DOHH2 (cell line): ENCODE measurements at regions not wholly inside any gene's neighbourhood (a gene's known extent, or its start where the extent isn't known, plus 50 kb on each side); places are given as distances from the start of the nearest gene placed in this dataset.

Experiments
- H3F3A ChIP-seq: fragments of 200-600 bp; sonication (generic), shearing (Covaris generic); 2 replicates; pipeline ENCODE4 v1.6.0; 2016; ENCODE audit warnings: antibody characterized with exemption, mild to moderate bottlenecking; ENCODE audit not compliant: control insufficient read depth, insufficient read depth
- H3K27ac ChIP-seq: fragments of 200-600 bp; sonication (generic); 2 replicates; pipeline ENCODE4 v1.5.1; 2014; ENCODE audit warnings: low read depth, mild to moderate bottlenecking, low read length, moderate library complexity
- H3K27me3 ChIP-seq: fragments of 200-600 bp; sonication (generic); 2 replicates; pipeline ENCODE4 v1.6.1; 2014; ENCODE audit warnings: mild to moderate bottlenecking, low read length, mixed read lengths; ENCODE audit not compliant: control insufficient read depth
- H3K36me3 ChIP-seq: fragments of 200-600 bp; sonication (generic); 2 replicates; pipeline ENCODE4 v1.6.1; 2014; ENCODE audit warnings: mild to moderate bottlenecking, low read length, moderate library complexity, mixed read lengths; ENCODE audit not compliant: control insufficient read depth
- H3K4me1 ChIP-seq: fragments of 200-600 bp; sonication (generic); 2 replicates; pipeline ENCODE4 v1.6.1; 2014; ENCODE audit warnings: mild to moderate bottlenecking, low read length, mixed read lengths; ENCODE audit not compliant: control insufficient read depth
- H3K4me2 ChIP-seq: fragments of 200-600 bp; sonication (generic); 2 replicates; pipeline ENCODE4 v1.6.0; 2014; ENCODE audit warnings: mild to moderate bottlenecking, low read length, moderate library complexity
- H3K4me3 ChIP-seq: fragments of 200-600 bp; sonication (generic); 2 replicates; pipeline ENCODE4 v1.5.1; 2014; ENCODE audit warnings: mild to moderate bottlenecking, low read length, mixed read lengths
- H3K79me2 ChIP-seq: fragments of 200-600 bp; sonication (generic); 2 replicates; pipeline ENCODE4 v1.6.1; 2014; ENCODE audit warnings: mild to moderate bottlenecking, low read length, mixed read lengths; ENCODE audit not compliant: control insufficient read depth
- H3K9me2 ChIP-seq: fragments of 200-600 bp; sonication (generic); replicated peaks from 2 replicates; pipeline ENCODE4 v1.6.1; 2014; ENCODE audit warnings: mild to moderate bottlenecking, low read length, mixed read lengths; ENCODE audit not compliant: control insufficient read depth
- H3K9me3 ChIP-seq: fragments of 200-600 bp; sonication (generic); 2 replicates; pipeline ENCODE4 v1.6.1; 2014; ENCODE audit warnings: antibody characterized with exemption, low read length, mixed read lengths; ENCODE audit not compliant: control insufficient read depth, insufficient read depth
- H4K20me1 ChIP-seq: fragments of 200-600 bp; sonication (generic); 2 replicates; pipeline ENCODE4 v1.6.0; 2014; ENCODE audit warnings: low read depth, mild to moderate bottlenecking, antibody characterized with exemption, low read length, moderate library complexity; ENCODE audit not compliant: control insufficient read depth, insufficient read depth
- CTCF ChIP-seq: fragments of 200-600 bp; sonication (generic); IDR thresholded peaks from one replicate; pipeline ENCODE4 v1.5.1; 2014; ENCODE audit warnings: antibody characterized with exemption, mild to moderate bottlenecking, low read depth, low read length; ENCODE audit not compliant: poor library complexity, severe bottlenecking
- EZH2phosphoT487 ChIP-seq: fragments of 200-600 bp; sonication (generic); IDR thresholded peaks from 2 replicates; pipeline ENCODE4 v1.6.1; 2017; ENCODE audit warnings: borderline replicate concordance, mild to moderate bottlenecking, antibody characterized with exemption, low read length, moderate library complexity, mixed read lengths

GRCh38 chr11:13782390-13783075 is 114.1 kb downstream of the FAR1 start:
- no peaks in the 10 kb centered on the region for H3K79me2 ChIP-seq
- no peaks in the 10 kb centered on the region for H3K36me3 ChIP-seq
- H3K27me3 ChIP-seq = peaks cover 6% of the 10 kb centered on the region
- H3K4me2 ChIP-seq = no peak overlapping the region
- no peak overlapping the region for H3K4me3 ChIP-seq
- H3K27ac ChIP-seq = no peak overlapping the region
- H3K9me3 ChIP-seq = no peaks in the 10 kb centered on the region
- no peaks in the 10 kb centered on the region for H4K20me1 ChIP-seq
- H3K9me2 ChIP-seq = no peaks in the 10 kb centered on the region
- H3F3A ChIP-seq = no peaks in the 10 kb centered on the region
- TF ChIP-seq CTCF = no peak
- TF ChIP-seq EZH2phosphoT487 = no peak
- no peaks in the 10 kb centered on the region for H3K4me1 ChIP-seq

- Histone ChIP-seq H3K36me3 (no peaks in the 10 kb centered on the region), H3K79me2 (no peaks in the 10 kb centered on the region), H3K27ac (no peak overlapping the region), H3K4me3 (no peak overlapping the region), H3K4me2 (no peak overlapping the region), H3K9me3 (no peaks in the 10 kb centered on the region), H3K9me2 (no peaks in the 10 kb centered on the region), H3K27me3 (peaks cover 3% of the 10 kb centered on the region; the same call in 1 of the 2 replicates), H3F3A (no peaks in the 10 kb centered on the region), H3K4me1 (no peaks in the 10 kb centered on the region), H4K20me1 (no peaks in the 10 kb centered on the region)
- no peak for TF ChIP-seq CTCF
- no peak for TF ChIP-seq EZH2phosphoT487
Observed at GRCh38 chr11:13784441-13784840, 116.0 kb downstream of the FAR1 start.

GRCh38 chr11:13784855-13785254 is 116.4 kb downstream of the FAR1 start:
- H3K27ac ChIP-seq = no peak overlapping the region
- no peak overlapping the region for H3K4me3 ChIP-seq
- no peaks in the 10 kb centered on the region for H3K36me3 ChIP-seq
- no peak overlapping the region for H3K4me2 ChIP-seq
- no peaks in the 10 kb centered on the region for H3K9me3 ChIP-seq
- H3K27me3 ChIP-seq = peaks cover 3% of the 10 kb centered on the region; the same call in 1 of the 2 replicates
- TF ChIP-seq EZH2phosphoT487 (no peak), CTCF (no peak)
- H4K20me1 ChIP-seq = no peaks in the 10 kb centered on the region
- H3K79me2 ChIP-seq = no peaks in the 10 kb centered on the region
- no peaks in the 10 kb centered on the region for H3F3A ChIP-seq
- H3K4me1 ChIP-seq = no peaks in the 10 kb centered on the region
- H3K9me2 ChIP-seq = no peaks in the 10 kb centered on the region
